ENCODE measurements at regions not wholly inside any gene's neighbourhood (a gene's known extent, or its start where the extent isn't known, plus 50 kb on each side); places are given as distances from the start of the nearest gene placed in this dataset.

DNA sequence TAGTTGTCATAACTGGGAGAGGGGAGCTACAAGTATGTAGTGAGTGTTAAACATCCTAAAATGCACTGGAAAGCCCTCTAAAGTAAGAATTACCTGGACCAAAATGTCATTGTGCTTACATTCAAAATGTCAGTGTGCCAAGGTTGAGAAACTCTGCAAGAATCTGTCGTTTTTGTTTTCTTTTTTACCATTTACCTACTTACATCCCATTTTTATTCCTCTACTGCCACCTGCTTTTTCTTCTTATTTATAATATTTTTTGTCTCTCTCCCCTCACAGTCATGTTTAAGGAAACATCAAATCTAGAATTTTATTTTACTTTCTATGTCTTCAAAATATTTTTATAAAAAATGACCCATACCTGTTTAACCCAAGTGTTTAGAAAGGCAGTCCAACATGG is 226.4 kb downstream of the PCDH17 start:
- TF ChIP-seq ZNF274 (IDR thresholded peaks at IDR 0.05; ENCODE audit: low read depth, low read length) (no peak), YY1 (IDR thresholded peaks at IDR 0.05; ENCODE audit: insufficient read depth, insufficient read length) (no peak)
- no peak for DNase-seq (ENCODE audit: low read depth, low spot score)

DNA sequence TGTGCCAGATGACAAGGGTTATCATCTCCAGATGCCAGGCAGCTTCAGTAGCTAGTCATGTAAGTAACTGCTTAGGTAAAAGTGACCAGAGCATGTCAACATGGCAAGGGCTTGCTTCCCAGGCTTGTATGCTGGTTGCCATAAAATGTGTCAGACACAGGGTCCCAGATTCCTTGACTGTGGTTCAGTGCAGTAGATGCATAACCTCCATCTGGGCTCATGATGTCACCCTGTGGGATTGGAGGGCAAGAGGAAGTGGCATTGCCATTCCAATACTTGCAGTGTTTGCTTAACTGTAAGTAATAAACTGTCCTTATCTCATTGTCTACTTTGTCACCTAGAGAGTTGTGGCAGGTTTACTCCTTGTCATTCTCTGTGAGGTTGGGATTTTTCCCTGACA is 226.8 kb downstream of the PCDH17 start:
- no peaks in the 10 kb centered on the region for H3K36me3 ChIP-seq (ENCODE audit: insufficient read depth, insufficient read length, low read length)
- DNase-seq (ENCODE audit: low read depth, low spot score): no peak
- H3K27me3 ChIP-seq (ENCODE audit: insufficient read depth, insufficient read length): no peaks in the 10 kb centered on the region
- H3K9ac ChIP-seq (ENCODE audit: insufficient read length, low read depth): no peak overlapping the region
- H3K4me1 ChIP-seq (ENCODE audit: insufficient read depth, insufficient read length): no peaks in the 10 kb centered on the region
- H3K4me3 ChIP-seq (ENCODE audit: insufficient read length, low read depth): no peak overlapping the region
- TF ChIP-seq YY1 (IDR thresholded peaks at IDR 0.05; ENCODE audit: insufficient read depth, insufficient read length) (no peak), SUZ12 (IDR thresholded peaks at IDR 0.05; ENCODE audit: extremely low read depth, insufficient read depth, insufficient read length) (no peak)
- H3K9me3 ChIP-seq (ENCODE audit: insufficient read depth, low read length): no peaks in the 10 kb centered on the region

More for the DNA sequence above, 226.4 kb downstream of the PCDH17 start:
- Histone ChIP-seq H3K4me1 (ENCODE audit: insufficient read depth, insufficient read length) (no peaks in the 10 kb centered on the region), H3K27me3 (ENCODE audit: insufficient read depth, insufficient read length) (no peaks in the 10 kb centered on the region), H3K9me3 (ENCODE audit: insufficient read depth, low read length) (no peaks in the 10 kb centered on the region), H3K36me3 (ENCODE audit: insufficient read depth, insufficient read length, low read length) (no peaks in the 10 kb centered on the region), H3K9ac (ENCODE audit: insufficient read length, low read depth) (no peak overlapping the region), H3K4me3 (ENCODE audit: insufficient read length, low read depth) (no peak overlapping the region)

DNA sequence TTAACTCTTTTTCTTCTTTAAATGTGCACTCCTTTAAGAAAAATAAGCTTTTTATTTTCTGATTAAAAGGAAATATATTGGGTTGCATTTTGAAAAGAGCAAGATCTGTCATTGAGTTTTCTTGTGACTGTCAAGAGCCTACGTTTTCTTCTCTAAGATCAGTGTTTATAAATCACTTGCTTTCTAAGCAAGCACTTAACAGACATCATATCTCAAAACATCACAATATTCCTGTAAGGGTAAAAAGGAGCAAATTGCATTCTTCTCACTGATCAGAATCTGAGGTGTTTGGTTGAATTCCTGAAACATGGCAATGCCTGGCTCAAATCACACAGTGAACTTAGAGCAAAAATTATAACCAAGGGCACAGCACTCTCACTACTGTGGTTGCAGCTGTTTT is 231.3 kb downstream of the PCDH17 start:
- H3K27me3 ChIP-seq (ENCODE audit: insufficient read depth, insufficient read length): no peaks in the 10 kb centered on the region
- no peak for DNase-seq (ENCODE audit: low read depth, low spot score)
- no peak overlapping the region for H3K9ac ChIP-seq (ENCODE audit: insufficient read length, low read depth)
- no peaks in the 10 kb centered on the region for H3K9me3 ChIP-seq (ENCODE audit: insufficient read depth, low read length)
- H3K4me1 ChIP-seq (ENCODE audit: insufficient read depth, insufficient read length): no peaks in the 10 kb centered on the region
- TF ChIP-seq ZNF274 (IDR thresholded peaks at IDR 0.05; ENCODE audit: low read depth, low read length) (no peak), YY1 (IDR thresholded peaks at IDR 0.05; ENCODE audit: insufficient read depth, insufficient read length) (no peak), SUZ12 (IDR thresholded peaks at IDR 0.05; ENCODE audit: extremely low read depth, insufficient read depth, insufficient read length) (no peak)
- H3K4me3 ChIP-seq (ENCODE audit: insufficient read length, low read depth): no peak overlapping the region
- H3K36me3 ChIP-seq (ENCODE audit: insufficient read depth, insufficient read length, low read length): no peaks in the 10 kb centered on the region

DNA sequence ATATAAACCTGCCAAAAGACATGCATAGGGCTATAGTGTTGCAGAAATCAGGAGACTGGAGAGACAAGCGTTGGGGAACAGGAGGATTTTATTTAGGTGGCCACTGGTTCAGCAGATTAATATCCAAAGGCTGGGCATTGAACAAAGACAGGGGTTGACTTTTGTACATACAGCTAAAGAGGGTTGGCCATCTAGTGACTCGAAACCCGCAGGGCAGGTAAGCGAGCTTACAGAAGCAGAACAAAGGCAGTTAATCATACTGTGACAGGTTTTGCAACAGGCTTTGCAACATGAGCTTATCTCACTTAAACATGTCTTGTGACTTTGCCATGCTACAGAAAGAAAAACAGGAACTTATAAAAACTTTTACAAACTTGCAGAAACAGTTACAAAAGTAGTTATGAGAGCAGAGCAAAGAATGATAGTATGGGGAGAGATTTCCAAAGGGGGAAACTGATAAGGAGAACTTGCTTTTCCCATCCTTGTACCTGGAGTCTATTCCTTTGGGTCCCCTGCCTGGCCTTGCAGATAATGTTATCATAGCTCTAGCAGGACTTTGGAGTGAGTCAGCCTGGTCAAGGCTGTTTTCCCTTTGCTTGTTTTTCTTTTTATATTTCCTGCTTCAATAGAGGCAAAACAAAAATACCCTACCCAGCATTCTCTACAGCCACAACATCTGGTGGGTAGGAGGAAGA is 234.2 kb downstream of the PCDH17 start:
- TF ChIP-seq SUZ12 (IDR thresholded peaks at IDR 0.05; ENCODE audit: extremely low read depth, insufficient read depth, insufficient read length) (no peak), ZNF274 (IDR thresholded peaks at IDR 0.05; ENCODE audit: low read depth, low read length) (no peak), YY1 (IDR thresholded peaks at IDR 0.05; ENCODE audit: insufficient read depth, insufficient read length) (no peak)
- no peaks in the 10 kb centered on the region for H3K9me3 ChIP-seq (ENCODE audit: insufficient read depth, low read length)
- H3K27me3 ChIP-seq (ENCODE audit: insufficient read depth, insufficient read length): no peaks in the 10 kb centered on the region
- DNase-seq (ENCODE audit: low read depth, low spot score): no peak
- no peaks in the 10 kb centered on the region for H3K4me1 ChIP-seq (ENCODE audit: insufficient read depth, insufficient read length)
- no peak overlapping the region for H3K4me3 ChIP-seq (ENCODE audit: insufficient read length, low read depth)
- H3K36me3 ChIP-seq (ENCODE audit: insufficient read depth, insufficient read length, low read length): no peaks in the 10 kb centered on the region
- no peak overlapping the region for H3K9ac ChIP-seq (ENCODE audit: insufficient read length, low read depth)

DNA sequence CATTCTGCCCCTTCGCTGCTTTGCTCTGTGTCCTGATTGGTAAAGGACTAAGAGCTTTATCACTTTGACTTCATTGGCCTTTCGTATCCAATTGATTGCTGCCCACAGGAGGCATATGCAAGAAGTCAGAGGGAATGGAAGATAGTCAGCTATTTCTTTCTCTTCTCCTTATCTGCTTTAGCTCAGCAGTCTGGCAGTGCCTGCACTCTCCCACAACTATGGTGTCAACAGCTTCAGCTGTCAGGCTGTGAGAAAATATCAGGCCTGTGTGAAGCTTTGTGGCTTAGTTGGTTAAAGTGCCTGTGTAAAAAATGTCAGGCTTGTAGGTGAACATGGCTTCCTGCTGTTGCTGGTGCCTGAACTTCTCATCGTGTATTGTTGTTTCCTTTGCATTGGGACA is 243.0 kb downstream of the PCDH17 start:
- Histone ChIP-seq H3K9me3 (ENCODE audit: insufficient read depth, low read length) (no peaks in the 10 kb centered on the region), H3K9ac (ENCODE audit: insufficient read length, low read depth) (no peak overlapping the region), H3K27me3 (ENCODE audit: insufficient read depth, insufficient read length) (no peaks in the 10 kb centered on the region), H3K36me3 (ENCODE audit: insufficient read depth, insufficient read length, low read length) (no peaks in the 10 kb centered on the region), H3K4me1 (ENCODE audit: insufficient read depth, insufficient read length) (no peaks in the 10 kb centered on the region), H3K4me3 (ENCODE audit: insufficient read length, low read depth) (no peak overlapping the region)
- DNase-seq (ENCODE audit: low read depth, low spot score): no peak
- TF ChIP-seq SUZ12 (IDR thresholded peaks at IDR 0.05; ENCODE audit: extremely low read depth, insufficient read depth, insufficient read length) (no peak), ZNF274 (IDR thresholded peaks at IDR 0.05; ENCODE audit: low read depth, low read length) (no peak), YY1 (IDR thresholded peaks at IDR 0.05; ENCODE audit: insufficient read depth, insufficient read length) (no peak)

DNA sequence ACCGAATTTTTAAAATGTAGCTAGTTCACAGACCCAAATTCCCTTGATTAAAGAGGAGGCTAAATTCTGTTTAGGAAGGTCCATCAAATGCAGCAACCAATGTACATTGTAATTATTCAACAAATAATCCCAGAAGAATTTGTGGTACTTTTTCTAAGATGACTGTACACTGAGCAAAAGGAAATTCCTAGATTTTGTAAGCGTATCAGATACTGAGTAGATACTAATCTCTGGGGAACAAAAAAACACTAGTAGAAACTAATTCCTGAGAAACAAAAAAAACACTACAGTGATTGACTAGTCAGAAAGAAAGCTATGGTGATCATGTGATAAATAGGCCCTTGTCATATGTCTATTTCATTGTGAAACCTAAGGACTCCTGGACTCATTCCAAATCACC is 246.1 kb downstream of the PCDH17 start:
- H3K36me3 ChIP-seq (ENCODE audit: insufficient read depth, insufficient read length, low read length): no peaks in the 10 kb centered on the region
- DNase-seq (ENCODE audit: low read depth, low spot score): no peak
- no peaks in the 10 kb centered on the region for H3K9me3 ChIP-seq (ENCODE audit: insufficient read depth, low read length)
- H3K27me3 ChIP-seq (ENCODE audit: insufficient read depth, insufficient read length): no peaks in the 10 kb centered on the region
- TF ChIP-seq SUZ12 (IDR thresholded peaks at IDR 0.05; ENCODE audit: extremely low read depth, insufficient read depth, insufficient read length) (no peak), YY1 (IDR thresholded peaks at IDR 0.05; ENCODE audit: insufficient read depth, insufficient read length) (no peak), ZNF274 (IDR thresholded peaks at IDR 0.05; ENCODE audit: low read depth, low read length) (no peak)
- H3K4me1 ChIP-seq (ENCODE audit: insufficient read depth, insufficient read length): no peaks in the 10 kb centered on the region
- no peak overlapping the region for H3K9ac ChIP-seq (ENCODE audit: insufficient read length, low read depth)
- H3K4me3 ChIP-seq (ENCODE audit: insufficient read length, low read depth): no peak overlapping the region

DNA sequence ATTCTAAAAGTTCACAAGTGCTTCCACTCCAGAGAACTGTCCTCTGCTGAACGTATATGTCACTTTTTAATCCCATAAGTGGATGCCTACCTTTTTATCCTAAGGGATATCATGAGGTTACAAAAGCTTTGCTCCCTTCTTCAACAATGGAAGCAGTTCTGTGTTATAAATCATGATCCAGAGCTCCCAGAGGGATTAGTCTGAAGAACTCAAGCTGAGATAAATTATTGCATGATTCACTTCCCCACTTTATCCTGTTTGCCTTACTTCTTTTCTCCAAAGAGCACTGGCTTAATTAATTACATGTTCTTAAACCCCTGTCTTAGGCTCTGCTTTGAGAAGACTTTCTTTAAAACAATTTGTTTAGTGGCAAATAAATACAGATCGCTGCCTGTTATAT is 246.7 kb downstream of the PCDH17 start:
- Histone ChIP-seq H3K9ac (ENCODE audit: insufficient read length, low read depth) (no peak overlapping the region), H3K36me3 (ENCODE audit: insufficient read depth, insufficient read length, low read length) (no peaks in the 10 kb centered on the region), H3K4me3 (ENCODE audit: insufficient read length, low read depth) (no peak overlapping the region), H3K4me1 (ENCODE audit: insufficient read depth, insufficient read length) (no peaks in the 10 kb centered on the region), H3K9me3 (ENCODE audit: insufficient read depth, low read length) (no peaks in the 10 kb centered on the region), H3K27me3 (ENCODE audit: insufficient read depth, insufficient read length) (no peaks in the 10 kb centered on the region)
- DNase-seq (ENCODE audit: low read depth, low spot score): no peak
- TF ChIP-seq ZNF274 (IDR thresholded peaks at IDR 0.05; ENCODE audit: low read depth, low read length) (no peak), SUZ12 (IDR thresholded peaks at IDR 0.05; ENCODE audit: extremely low read depth, insufficient read depth, insufficient read length) (no peak), YY1 (IDR thresholded peaks at IDR 0.05; ENCODE audit: insufficient read depth, insufficient read length) (no peak)

Data from NT2/D1 (cell line).